ENCODE measurements at regions not wholly inside any gene's neighbourhood (a gene's known extent, or its start where the extent isn't known, plus 50 kb on each side); places are given as distances from the start of the nearest gene placed in this dataset.

DNA sequence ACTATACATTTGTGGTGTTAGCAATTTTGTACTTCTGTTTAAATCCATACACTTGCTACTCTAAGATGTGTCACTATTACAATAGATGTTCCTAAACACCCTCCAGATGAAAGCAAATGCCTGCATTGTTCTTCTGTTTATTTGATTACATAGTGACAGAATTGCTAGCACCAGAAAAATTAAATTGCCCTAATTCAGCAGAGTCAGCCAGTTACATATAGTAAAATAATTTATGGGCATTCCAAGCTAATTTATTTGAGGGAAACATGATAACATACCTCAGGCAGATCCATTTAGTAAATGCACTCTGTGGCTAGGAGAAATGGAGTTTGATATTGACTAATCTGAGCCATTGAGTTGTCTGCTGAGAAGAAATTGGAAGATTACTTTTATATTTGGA is 347.1 kb upstream of the FSIP2 start:
- TF ChIP-seq CTCF (IDR thresholded peaks at IDR 0.05) (no peak), EZH2 (IDR thresholded peaks at IDR 0.05) (no peak)
